Esophagus squamous epithelium (tissue), 4 donors: ENCODE measurements at regions not wholly inside any gene's neighbourhood (a gene's known extent, or its start where the extent isn't known, plus 50 kb on each side); places are given as distances from the start of the nearest gene placed in this dataset.

Experiments
- POLR2A ChIP-seq, 4 donors: fragments of 450-650 bp; IDR thresholded peaks; one replicate each; pipeline ENCODE4 v1.6.1; 2017; ENCODE audit warnings: antibody characterized with exemption in 4 of 4, mild to moderate bottlenecking in 4 of 4, moderate library complexity in 3 of 4
- TF ChIP-seq, protein P1 (sequence below), 6 experiments: fragments of 450-650 bp in 4 of 6; fragments of 200-600 bp in 2 of 6; sonication (generic) in 2 of 6; IDR thresholded peaks; one replicate each; pipeline ENCODE4 v1.5.1; 2016 to 2019; ENCODE audit warnings: antibody characterized with exemption in 6 of 6, mild to moderate bottlenecking in 4 of 6, moderate library complexity in 4 of 6

GRCh38 chr5:107092695-107093094 is 578.0 kb downstream of the EFNA5 start:
- TF ChIP-seq, protein P1, sequence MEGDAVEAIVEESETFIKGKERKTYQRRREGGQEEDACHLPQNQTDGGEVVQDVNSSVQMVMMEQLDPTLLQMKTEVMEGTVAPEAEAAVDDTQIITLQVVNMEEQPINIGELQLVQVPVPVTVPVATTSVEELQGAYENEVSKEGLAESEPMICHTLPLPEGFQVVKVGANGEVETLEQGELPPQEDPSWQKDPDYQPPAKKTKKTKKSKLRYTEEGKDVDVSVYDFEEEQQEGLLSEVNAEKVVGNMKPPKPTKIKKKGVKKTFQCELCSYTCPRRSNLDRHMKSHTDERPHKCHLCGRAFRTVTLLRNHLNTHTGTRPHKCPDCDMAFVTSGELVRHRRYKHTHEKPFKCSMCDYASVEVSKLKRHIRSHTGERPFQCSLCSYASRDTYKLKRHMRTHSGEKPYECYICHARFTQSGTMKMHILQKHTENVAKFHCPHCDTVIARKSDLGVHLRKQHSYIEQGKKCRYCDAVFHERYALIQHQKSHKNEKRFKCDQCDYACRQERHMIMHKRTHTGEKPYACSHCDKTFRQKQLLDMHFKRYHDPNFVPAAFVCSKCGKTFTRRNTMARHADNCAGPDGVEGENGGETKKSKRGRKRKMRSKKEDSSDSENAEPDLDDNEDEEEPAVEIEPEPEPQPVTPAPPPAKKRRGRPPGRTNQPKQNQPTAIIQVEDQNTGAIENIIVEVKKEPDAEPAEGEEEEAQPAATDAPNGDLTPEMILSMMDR (IDR thresholded peaks at IDR 0.05): no peak
- TF ChIP-seq POLR2A (IDR thresholded peaks at IDR 0.05): no peak
